Mesenchymal stem cell (in vitro differentiated cells and primary cell): ENCODE measurements at regions not wholly inside any gene's neighbourhood (a gene's known extent, or its start where the extent isn't known, plus 50 kb on each side); places are given as distances from the start of the nearest gene placed in this dataset.

Experiments
- DNase-seq: peaks from one replicate; pipeline ENCODE4 v3.0.0-alpha.2; 2013
- H2AFZ ChIP-seq: one replicate; pipeline ENCODE4 v1.6.1; 2013; ENCODE audit warnings: low read depth, mild to moderate bottlenecking, control low read depth, inconsistent platforms, low read length, moderate library complexity
- H2AK5ac ChIP-seq: 2 replicates; pipeline ENCODE4 v1.6.1; 2013; ENCODE audit warnings: low read length, moderate library complexity, mild to moderate bottlenecking, inconsistent platforms; ENCODE audit not compliant: severe bottlenecking
- H2BK120ac ChIP-seq: one replicate; pipeline ENCODE4 v1.6.1; 2013; ENCODE audit warnings: low read depth, mild to moderate bottlenecking, inconsistent platforms, low read length, moderate library complexity
- H2BK12ac ChIP-seq, 2 experiments: one replicate each; pipeline ENCODE4 v1.6.1; 2013; ENCODE audit warnings: inconsistent platforms in 2 of 2, low read length in 2 of 2, mild to moderate bottlenecking in 2 of 2, moderate library complexity in 2 of 2, control low read depth in 1 of 2
- H2BK15ac ChIP-seq: one replicate; pipeline ENCODE4 v1.6.1; 2013; ENCODE audit warnings: mild to moderate bottlenecking, low read depth, inconsistent platforms; ENCODE audit not compliant: poor library complexity, severe bottlenecking
- H2BK5ac ChIP-seq: 2 replicates; pipeline ENCODE4 v1.6.1; 2013; ENCODE audit warnings: low read depth, mild to moderate bottlenecking, low read length, control low read depth, inconsistent platforms; ENCODE audit not compliant: poor library complexity, severe bottlenecking
- H3K14ac ChIP-seq, 2 experiments: one replicate each; pipeline ENCODE4 v1.6.1; 2013; ENCODE audit warnings: inconsistent platforms in 2 of 2, low read length in 2 of 2, control low read depth in 1 of 2, mild to moderate bottlenecking in 1 of 2, moderate library complexity in 1 of 2
- H3K18ac ChIP-seq, 2 experiments: one replicate each; pipeline ENCODE4 v1.6.1; 2013; ENCODE audit warnings: inconsistent platforms in 2 of 2, low read length in 2 of 2, control low read depth in 1 of 2, low read depth in 1 of 2, mild to moderate bottlenecking in 1 of 2
- H3K23ac ChIP-seq, 2 experiments: one replicate each; pipeline ENCODE4 v1.6.1; 2013; ENCODE audit warnings: inconsistent platforms in 2 of 2, low read length in 2 of 2, mild to moderate bottlenecking in 2 of 2, moderate library complexity in 2 of 2, control low read depth in 1 of 2
- H3K27ac ChIP-seq: 2 replicates; pipeline ENCODE4 v1.5.1; 2013; ENCODE audit warnings: mild to moderate bottlenecking, moderate library complexity, low read length, control low read depth, inconsistent platforms; ENCODE audit not compliant: poor library complexity, severe bottlenecking
- H3K27me3 ChIP-seq, 2 experiments: 2 replicates each; pipeline versions ENCODE4 v1.6.1 to v1.7.0; 2013; ENCODE audit warnings: low read length in 2 of 2, mild to moderate bottlenecking in 2 of 2, moderate library complexity in 2 of 2, control low read depth in 1 of 2, inconsistent platforms in 1 of 2; ENCODE audit not compliant: control insufficient read depth in 1 of 2, insufficient read depth in 1 of 2
- H3K36me3 ChIP-seq, 2 experiments: 2 replicates each; pipeline versions ENCODE4 v1.6.1 to v1.7.0; 2013; ENCODE audit warnings: low read length in 2 of 2, control low read depth in 1 of 2, inconsistent platforms in 1 of 2, low read depth in 1 of 2, mild to moderate bottlenecking in 1 of 2; ENCODE audit not compliant: insufficient read depth in 2 of 2, control insufficient read depth in 1 of 2
- H3K4ac ChIP-seq, 2 experiments: one replicate each; pipeline ENCODE4 v1.6.1; 2013; ENCODE audit warnings: inconsistent platforms in 2 of 2, low read length in 2 of 2, mild to moderate bottlenecking in 2 of 2, moderate library complexity in 2 of 2, control low read depth in 1 of 2, low read depth in 1 of 2
- H3K4me1 ChIP-seq: 2 replicates; pipeline ENCODE4 v1.6.1; 2013; ENCODE audit warnings: low read depth, low read length, control low read depth; ENCODE audit not compliant: control insufficient read depth, insufficient read depth
- H3K4me2 ChIP-seq: 2 replicates; pipeline ENCODE4 v1.6.1; 2013; ENCODE audit warnings: low read length, mild to moderate bottlenecking, inconsistent platforms; ENCODE audit not compliant: poor library complexity, severe bottlenecking
- H3K4me3 ChIP-seq, 2 experiments: 2 replicates each; pipeline versions ENCODE4 v1.5.1 to v1.7.0; 2013; ENCODE audit warnings: low read length in 2 of 2, mild to moderate bottlenecking in 2 of 2, control low read depth in 1 of 2, low read depth in 1 of 2; ENCODE audit not compliant: insufficient read depth in 1 of 2
- H3K79me1 ChIP-seq: replicated peaks from 2 replicates; pipeline ENCODE4 v1.6.1; 2013; ENCODE audit warnings: mild to moderate bottlenecking, control low read depth, low read length, inconsistent platforms; ENCODE audit not compliant: poor library complexity, severe bottlenecking
- H3K9ac ChIP-seq: 2 replicates; pipeline ENCODE4 v1.7.0; 2013; ENCODE audit warnings: mild to moderate bottlenecking, low read length, moderate library complexity
- H3K9me3 ChIP-seq: 2 replicates; pipeline ENCODE4 v1.7.0; 2013; ENCODE audit warnings: mild to moderate bottlenecking, low read length; ENCODE audit not compliant: control insufficient read depth
- H4K8ac ChIP-seq: one replicate; pipeline ENCODE4 v1.6.1; 2013; ENCODE audit warnings: inconsistent platforms, mild to moderate bottlenecking, low read length, moderate library complexity
- H4K91ac ChIP-seq: one replicate; pipeline ENCODE4 v1.6.1; 2013; ENCODE audit warnings: mild to moderate bottlenecking, low read length, inconsistent platforms
- WGBS: methylation state at CpG from one replicate; pipeline ENCODE4 v1.1.7; 2013; ENCODE audit warnings: mixed read lengths; 5-methylcytosine and 5-hydroxymethylcytosine counted together

DNA sequence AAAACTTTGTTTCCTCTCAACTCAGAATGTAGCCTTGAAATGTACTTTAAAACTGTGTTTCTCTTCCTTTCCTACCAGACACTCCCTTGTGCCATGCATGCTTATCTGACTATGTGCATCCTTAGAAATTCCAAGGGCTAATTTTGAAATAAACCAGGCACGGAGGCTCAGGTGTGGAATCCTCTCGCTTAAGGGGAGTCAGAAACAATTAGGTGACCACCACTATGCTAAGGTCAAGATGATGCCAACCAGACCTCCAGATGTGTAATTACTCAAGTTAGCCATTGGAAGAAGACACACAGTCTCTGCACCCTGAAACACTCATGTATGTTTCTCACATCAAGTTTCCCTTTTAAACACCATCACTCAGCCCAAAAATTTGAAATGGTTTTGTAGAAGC is 572.1 kb downstream of the VGLL3 start:
- no peaks in the 10 kb centered on the region for H3K36me3 ChIP-seq
- no peak overlapping the region for H3K14ac ChIP-seq
- no peak overlapping the region for H2AFZ ChIP-seq
- H3K9me3 ChIP-seq = no peaks in the 10 kb centered on the region
- no peak overlapping the region for H2AK5ac ChIP-seq
- H3K9ac ChIP-seq = no peak overlapping the region
- no peaks in the 10 kb centered on the region for H3K27me3 ChIP-seq
- H3K23ac ChIP-seq = no peak overlapping the region
- H3K4ac ChIP-seq = no peak overlapping the region
- no peak overlapping the region for H2BK12ac ChIP-seq
- DNase-seq = no peak
- H4K91ac ChIP-seq = no peak overlapping the region
- H3K4me3 ChIP-seq = no peak overlapping the region
- no peaks in the 10 kb centered on the region for H3K4me1 ChIP-seq
- H3K27ac ChIP-seq = no peak overlapping the region
- H3K18ac ChIP-seq = no peak overlapping the region
- H3K4me2 ChIP-seq = no peak overlapping the region
- no peak overlapping the region for H2BK5ac ChIP-seq
- WGBS = 50% methylated on average over 2 of the region's 2 CpGs
- no peak overlapping the region for H2BK15ac ChIP-seq
- no peaks in the 10 kb centered on the region for H3K79me1 ChIP-seq
- H4K8ac ChIP-seq = no peak overlapping the region
- H2BK120ac ChIP-seq = no peak overlapping the region

DNA sequence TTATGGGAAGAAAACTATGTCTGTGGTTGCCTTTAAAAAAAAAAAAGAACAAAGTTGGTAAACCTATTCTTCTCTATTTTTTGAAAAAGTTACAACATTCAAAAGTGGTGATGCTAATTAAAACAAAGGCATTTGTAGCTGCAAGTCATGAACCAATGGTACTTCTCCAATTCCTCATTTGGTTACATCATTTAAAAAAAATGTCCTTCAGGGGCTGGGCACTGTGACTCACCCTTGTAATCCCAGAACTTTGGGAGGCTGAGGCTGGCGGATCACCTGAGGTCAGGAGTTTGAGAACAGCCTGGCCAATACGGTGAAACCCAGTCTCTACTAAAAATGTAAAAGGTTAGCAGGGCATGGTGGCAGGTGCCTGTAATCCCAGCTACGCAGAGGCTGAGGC is 574.6 kb downstream of the VGLL3 start:
- no peaks in the 10 kb centered on the region for H3K4me1 ChIP-seq
- no peak overlapping the region for H3K9ac ChIP-seq
- no peak overlapping the region for H4K8ac ChIP-seq
- no peak overlapping the region for H3K14ac ChIP-seq
- no peak overlapping the region for H3K4me2 ChIP-seq
- no peak overlapping the region for H4K91ac ChIP-seq
- no peak overlapping the region for H3K4ac ChIP-seq
- H2BK5ac ChIP-seq = no peak overlapping the region
- no peaks in the 10 kb centered on the region for H3K79me1 ChIP-seq
- no peak overlapping the region for H3K23ac ChIP-seq
- H3K4me3 ChIP-seq = no peak overlapping the region
- no peak overlapping the region for H2BK15ac ChIP-seq
- H2BK120ac ChIP-seq = no peak overlapping the region
- no peaks in the 10 kb centered on the region for H3K9me3 ChIP-seq
- DNase-seq = no peak
- no peak overlapping the region for H2AK5ac ChIP-seq
- no peak overlapping the region for H2AFZ ChIP-seq
- H3K18ac ChIP-seq = no peak overlapping the region
- H2BK12ac ChIP-seq = no peak overlapping the region
- H3K27me3 ChIP-seq = no peaks in the 10 kb centered on the region
- WGBS = 59% methylated on average over 3 of the region's 3 CpGs
- H3K36me3 ChIP-seq = no peaks in the 10 kb centered on the region
- no peak overlapping the region for H3K27ac ChIP-seq

DNA sequence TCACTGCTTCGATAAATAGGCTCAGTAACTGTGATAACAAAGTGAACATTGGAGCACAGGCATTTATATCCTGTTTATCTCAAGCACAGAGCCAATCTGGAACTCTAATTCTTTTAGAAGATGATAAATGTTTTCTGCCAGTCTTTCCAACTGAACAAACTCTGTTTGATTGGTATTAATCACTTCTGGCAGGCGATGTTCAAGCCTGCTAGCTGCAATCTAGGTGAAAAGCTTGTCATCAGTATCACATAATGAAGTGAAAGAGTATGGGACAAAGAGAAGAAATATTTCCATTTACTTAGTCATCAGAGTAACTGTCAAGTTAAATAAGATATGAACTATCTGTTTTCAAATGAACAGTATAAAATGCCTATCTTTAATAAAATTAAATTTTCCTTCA is 577.3 kb downstream of the VGLL3 start:
- Histone ChIP-seq H3K14ac (no peak overlapping the region), H2AK5ac (no peak overlapping the region), H3K4me1 (no peaks in the 10 kb centered on the region), H3K4me2 (no peak overlapping the region), H2AFZ (no peak overlapping the region), H3K27ac (no peak overlapping the region), H3K27me3 (no peaks in the 10 kb centered on the region), H3K4ac (no peak overlapping the region), H2BK120ac (no peak overlapping the region), H3K9ac (no peak overlapping the region), H3K23ac (no peak overlapping the region), H2BK15ac (no peak overlapping the region), H3K9me3 (no peaks in the 10 kb centered on the region), H3K79me1 (no peaks in the 10 kb centered on the region), H4K8ac (no peak overlapping the region), H2BK5ac (no peak overlapping the region), H3K4me3 (no peak overlapping the region), H2BK12ac (no peak overlapping the region), H4K91ac (no peak overlapping the region), H3K18ac (no peak overlapping the region), H3K36me3 (no peaks in the 10 kb centered on the region)
- DNase-seq = no peak
- 67% methylated on average over 1 of the region's 2 CpGs for WGBS

DNA sequence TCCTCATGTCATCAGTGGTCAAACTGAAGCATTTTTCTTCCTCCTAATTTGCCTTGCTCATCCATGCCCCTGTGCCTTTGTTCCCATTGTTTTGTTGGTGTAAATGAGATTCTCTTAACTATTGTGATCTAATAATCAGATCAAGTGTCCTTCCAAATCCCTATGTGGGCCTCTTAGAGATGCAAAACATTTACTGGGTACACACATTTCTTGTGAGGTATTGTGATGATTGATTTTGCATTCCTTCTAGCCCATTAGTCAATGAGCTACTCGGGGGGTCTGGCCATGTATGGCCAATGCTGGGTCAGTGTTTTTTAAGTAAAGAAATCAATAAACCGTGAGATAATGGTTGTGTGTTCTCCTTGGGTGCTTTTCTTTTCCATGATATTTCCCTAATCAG is 580.4 kb downstream of the VGLL3 start:
- WGBS = 42% methylated on average over 2 of the region's 2 CpGs
- DNase-seq = no peak
- no peak overlapping the region for H4K91ac ChIP-seq
- H2AK5ac ChIP-seq = no peak overlapping the region
- H3K4ac ChIP-seq = no peak overlapping the region
- no peak overlapping the region for H2BK5ac ChIP-seq
- no peak overlapping the region for H3K14ac ChIP-seq
- no peak overlapping the region for H2BK120ac ChIP-seq
- no peak overlapping the region for H3K9ac ChIP-seq
- no peak overlapping the region for H3K27ac ChIP-seq
- H2BK12ac ChIP-seq = no peak overlapping the region
- H3K4me2 ChIP-seq = no peak overlapping the region
- H3K18ac ChIP-seq = no peak overlapping the region
- no peaks in the 10 kb centered on the region for H3K9me3 ChIP-seq
- no peak overlapping the region for H3K4me3 ChIP-seq
- no peaks in the 10 kb centered on the region for H3K27me3 ChIP-seq
- no peak overlapping the region for H2AFZ ChIP-seq
- no peaks in the 10 kb centered on the region for H3K4me1 ChIP-seq
- no peak overlapping the region for H4K8ac ChIP-seq
- H3K23ac ChIP-seq = no peak overlapping the region
- H3K79me1 ChIP-seq = no peaks in the 10 kb centered on the region
- no peak overlapping the region for H2BK15ac ChIP-seq
- no peaks in the 10 kb centered on the region for H3K36me3 ChIP-seq
